Kidney capillary endothelial cell (primary cell): ENCODE measurements at regions not wholly inside any gene's neighbourhood (a gene's known extent, or its start where the extent isn't known, plus 50 kb on each side); places are given as distances from the start of the nearest gene placed in this dataset.
A peak's percentile ranks its signal among the peaks of the same experiment; 100 is the strongest.
"Not testable (repeated sequence)": the region's sequence is repeated elsewhere in the genome, so short reads cannot be mapped to it uniquely, and the experiment has no call there.

Experiments
- DNase-seq: peaks from one replicate; pipeline ENCODE4 v3.0.0-alpha.2; 2018; ENCODE audit warnings: low spot score

DNA sequence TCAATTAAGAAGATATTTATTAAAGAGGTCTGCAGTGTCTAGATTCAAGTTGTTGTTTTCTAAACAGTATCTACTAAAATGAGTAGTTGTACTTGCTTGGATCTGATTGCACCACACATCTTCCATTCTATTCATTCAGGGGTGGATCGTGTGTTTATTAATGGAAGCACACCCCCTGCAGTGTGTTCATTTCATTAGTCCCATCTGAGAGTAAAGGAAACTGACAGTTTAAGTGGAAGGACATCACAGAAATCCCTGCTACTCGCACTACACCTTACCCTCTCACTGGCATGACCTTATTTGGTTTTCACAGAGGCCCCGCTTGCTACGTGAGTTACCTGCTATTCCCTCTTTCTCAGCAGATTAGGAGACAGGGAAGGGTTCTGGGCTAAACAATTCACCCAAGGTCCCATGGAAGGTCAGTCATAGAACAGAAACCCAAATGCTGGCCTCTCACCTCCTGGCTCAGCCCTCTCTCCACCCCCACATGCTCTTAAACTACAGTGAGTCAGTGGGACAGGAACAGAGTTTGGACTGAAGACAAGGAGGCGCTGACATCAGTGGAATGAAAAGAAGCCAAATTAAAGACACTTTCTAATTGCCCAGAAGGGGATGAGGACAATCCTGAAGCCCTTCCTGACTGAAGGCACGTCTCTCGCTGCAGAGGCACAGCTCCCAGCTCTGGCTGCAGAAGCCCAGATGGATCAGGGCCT is 369.2 kb upstream of the NRP1 start:
- no peak for DNase-seq

DNA sequence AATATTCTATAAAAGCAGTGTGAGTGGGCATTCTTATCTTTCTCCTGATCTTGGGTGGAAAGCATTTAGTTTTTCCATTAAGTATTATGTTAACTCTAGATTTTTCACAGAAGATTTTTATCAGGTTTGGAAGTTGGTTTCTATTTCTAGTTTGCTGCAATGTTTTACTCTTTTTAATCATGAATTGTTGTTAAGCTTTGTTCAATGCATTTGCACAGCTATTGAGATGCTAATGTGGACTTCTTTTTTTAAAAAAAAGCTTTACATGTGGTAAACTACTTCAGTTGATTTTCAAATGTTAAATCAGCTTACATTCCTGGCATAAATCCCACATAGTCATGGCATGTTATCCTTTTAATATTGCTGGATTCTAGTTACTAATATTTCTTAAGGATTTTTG is 363.6 kb upstream of the NRP1 start:
- no peak for DNase-seq

DNA sequence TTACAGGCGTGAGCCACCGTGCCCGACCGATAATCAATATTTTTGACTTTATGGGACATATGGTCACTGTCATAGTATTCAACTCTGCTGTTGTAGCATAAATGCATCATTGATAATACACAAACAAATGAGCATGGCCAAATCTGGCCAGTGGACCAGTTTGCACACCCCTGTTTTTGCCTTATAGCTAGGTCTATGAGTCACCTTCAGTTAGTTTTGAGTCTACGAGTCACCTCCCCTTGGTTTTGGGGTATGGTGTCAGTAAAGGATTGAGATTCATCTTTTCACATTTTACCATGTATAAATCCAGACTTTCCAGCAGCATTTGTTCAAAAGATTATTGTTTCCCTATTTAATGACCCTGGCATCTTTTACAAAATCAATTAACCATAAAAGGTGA is 362.5 kb upstream of the NRP1 start:
- no peak for DNase-seq

DNA sequence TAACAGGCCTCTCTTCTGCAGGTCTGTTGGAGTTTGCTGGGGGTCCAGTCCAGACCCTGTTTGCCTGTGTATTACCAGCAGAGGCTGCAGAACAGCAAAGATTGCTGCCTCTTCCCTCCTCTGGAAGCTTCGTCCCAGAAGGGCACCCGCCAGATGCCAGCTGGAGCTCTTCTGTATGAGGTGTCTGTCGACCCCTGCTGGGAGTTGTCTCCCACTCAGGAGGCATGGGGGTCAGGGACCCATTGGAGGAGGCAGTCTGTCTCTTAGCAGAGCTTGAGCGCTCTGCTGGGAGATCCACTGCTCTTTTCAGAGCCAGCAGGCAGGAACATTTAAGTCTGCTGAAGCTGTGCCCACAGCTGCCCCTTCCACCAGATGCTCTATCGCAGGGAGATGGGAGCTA is 361.1 kb upstream of the NRP1 start:
- DNase-seq = no peak

DNA sequence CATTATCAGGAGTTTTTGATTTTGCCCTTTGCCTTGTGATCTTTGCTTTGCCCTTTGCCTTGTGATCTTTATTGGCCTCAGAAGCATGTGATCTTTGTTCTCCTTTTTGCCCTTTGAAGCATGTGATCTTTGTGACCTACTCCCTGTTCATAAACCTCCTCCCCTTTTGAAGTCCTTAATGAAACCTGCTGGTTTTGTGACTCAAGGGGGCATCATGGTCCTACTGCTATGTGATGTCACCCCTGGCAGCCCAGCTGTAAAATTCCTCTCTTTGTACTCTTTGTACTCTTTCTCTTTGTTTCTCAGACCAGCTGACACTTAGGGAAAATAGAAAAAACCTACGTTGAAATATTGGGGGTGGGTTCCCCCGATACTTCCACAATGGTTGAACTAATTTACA is 356.1 kb upstream of the NRP1 start:
- DNase-seq = not testable (repeated sequence)

DNA sequence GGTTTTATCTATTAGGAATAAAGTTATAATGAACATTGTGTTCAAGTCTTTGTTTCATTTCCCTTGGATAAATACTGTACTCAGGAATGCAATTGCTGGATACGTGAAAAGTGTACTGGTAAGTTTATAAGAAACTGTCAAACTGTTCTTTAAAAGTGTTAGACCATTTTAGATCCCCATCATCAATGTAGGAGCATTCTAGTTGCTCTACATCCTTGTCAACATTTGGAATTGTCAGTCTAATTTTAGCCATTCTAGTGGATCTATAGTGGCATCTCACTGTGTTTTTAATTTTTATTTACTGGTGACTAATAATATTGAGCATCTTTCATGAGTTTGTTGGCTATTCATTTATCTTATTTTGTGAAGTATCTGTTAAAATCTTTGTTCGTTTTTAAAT is 354.0 kb upstream of the NRP1 start:
- no peak for DNase-seq

DNA sequence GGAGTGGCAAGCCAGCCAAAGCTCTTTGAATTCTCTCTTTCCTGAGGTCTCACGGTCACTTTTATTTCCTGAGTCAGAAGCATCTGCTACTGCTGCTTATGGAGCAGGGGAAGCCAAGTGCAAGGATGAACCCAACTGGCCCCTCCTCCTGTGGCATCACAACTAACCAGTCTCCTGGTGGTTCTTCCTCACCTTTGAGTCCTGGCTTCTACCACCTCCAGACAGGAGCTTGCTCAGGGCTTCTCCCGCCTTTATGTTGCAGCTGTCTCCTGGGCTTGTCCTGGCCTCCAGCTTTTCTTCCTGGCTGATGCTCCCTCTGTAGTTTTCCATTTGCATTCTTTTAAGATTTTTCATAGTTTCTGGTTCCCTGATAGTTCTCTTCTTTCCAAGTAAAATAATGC is 349.7 kb upstream of the NRP1 start:
- DNase-seq = no peak

DNA sequence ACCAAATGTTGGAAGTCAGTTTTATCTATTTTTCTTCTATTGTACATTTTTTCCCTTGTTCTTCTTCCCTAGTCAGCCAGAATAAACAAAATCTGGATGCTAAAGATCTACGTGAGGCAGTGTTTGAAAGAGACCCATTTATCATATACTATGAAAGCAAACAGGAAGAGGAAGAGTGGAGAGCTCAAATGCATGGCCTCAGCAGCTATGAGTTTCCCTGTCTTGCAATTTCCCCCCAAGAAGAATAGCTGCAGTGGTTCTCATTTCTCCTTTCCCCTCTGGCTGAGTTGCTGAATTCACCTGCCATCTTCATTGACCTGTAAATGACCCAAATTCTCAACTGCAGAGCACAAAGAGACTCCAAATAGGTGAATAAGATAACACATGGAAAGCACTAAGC is 347.1 kb upstream of the NRP1 start:
- no peak for DNase-seq

DNA sequence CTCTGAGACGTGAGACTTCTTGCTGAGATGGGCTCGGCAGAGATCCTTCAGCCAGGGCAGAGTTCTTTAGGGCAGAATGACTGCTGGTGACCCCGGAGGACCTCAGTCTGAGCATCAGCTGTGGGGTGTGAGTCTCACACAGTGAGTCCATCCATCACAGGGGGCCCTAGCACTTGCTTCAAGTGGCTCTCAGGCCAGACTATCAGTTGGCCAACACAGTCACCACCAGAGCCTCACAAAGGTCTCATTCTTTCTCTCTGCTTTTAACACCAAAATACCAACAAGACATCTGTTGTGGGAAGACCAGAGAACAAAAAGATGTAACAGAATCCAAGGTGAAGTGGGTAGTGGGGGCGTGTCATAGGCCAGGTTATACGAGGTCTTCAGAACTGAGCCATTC is 345.6 kb upstream of the NRP1 start:
- DNase-seq = no peak

DNA sequence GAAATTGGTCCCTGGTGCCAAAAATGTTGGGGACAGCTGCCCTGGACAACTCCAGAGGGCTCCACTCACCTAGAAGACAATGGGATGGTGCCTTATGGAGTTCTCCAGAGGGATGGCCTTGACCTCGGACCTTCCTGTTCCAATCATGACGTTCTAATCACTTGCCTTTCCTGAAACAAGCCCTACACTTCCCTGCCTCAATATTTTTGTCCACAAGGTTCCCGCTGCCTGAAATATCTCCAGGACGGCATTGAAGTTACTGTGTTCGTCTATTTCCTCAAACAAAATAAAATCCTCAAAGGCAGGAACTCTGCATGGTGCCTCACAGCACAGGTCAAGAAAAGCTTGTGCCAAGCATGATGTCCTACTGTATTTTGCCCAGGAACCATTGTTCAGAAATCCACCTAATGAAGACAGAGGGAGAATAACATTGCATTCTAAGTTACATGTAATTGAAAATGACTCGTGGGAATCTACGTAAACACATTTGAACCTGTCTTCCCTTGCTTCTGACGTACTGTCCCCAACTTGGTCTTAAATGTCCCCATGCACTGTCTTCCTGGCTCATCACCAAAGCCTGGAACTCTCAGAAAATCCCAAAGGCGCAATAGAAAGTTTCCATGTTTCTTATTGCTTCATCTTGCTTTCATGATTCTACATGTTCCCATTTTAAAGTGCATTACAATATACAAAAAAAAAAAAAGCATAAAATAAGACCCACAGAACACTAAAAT is 342.3 kb upstream of the NRP1 start:
- no peak for DNase-seq

DNA sequence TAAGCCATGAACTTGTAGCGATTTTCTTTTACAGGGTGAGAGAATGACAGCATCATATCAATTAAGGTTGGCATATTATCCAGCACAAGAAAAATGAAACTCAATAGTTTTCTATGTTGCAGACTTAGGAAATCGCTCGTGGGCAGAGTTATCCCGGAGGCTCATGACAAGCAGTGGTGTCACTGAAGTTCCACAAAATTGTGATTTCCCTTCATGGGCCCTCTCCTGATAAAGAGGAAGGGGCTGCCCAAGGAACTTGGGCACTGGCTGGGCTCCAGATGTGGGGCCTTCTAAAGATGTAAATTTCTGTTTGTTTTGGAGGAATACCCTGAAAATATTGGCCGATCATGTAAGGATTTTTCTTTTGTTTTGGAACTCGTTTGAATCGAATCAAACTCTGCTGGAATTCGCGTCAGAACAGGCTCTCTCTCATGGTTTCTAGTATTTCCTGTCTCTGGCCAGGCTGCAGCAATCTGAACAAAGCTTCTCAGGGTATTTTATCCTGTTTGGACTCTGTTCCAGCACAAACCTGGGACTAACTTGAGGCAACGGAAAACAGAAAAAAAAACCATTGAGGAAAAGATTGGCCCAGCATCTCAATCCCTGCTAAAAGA is 340.6 kb upstream of the NRP1 start:
- no peak for DNase-seq

DNA sequence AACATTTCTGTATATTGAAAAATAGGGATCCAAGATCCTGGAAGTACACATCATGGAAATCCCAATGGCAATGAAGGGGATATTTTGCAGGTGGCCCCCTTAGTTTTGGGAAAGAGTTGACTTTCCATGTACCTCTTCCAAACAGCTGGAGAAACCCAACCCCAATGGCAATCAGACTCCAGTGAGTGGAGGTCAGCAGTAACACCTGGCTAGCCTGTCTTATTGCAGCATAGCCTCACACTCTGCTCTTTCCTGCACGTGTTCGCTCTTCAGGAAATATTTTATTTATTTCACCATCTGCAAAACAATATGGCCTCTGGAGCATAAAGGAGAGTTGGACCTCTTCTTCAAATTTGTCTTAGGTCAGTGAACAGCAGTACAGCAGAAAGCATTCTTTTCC is 340.0 kb upstream of the NRP1 start:
- DNase-seq = no peak

DNA sequence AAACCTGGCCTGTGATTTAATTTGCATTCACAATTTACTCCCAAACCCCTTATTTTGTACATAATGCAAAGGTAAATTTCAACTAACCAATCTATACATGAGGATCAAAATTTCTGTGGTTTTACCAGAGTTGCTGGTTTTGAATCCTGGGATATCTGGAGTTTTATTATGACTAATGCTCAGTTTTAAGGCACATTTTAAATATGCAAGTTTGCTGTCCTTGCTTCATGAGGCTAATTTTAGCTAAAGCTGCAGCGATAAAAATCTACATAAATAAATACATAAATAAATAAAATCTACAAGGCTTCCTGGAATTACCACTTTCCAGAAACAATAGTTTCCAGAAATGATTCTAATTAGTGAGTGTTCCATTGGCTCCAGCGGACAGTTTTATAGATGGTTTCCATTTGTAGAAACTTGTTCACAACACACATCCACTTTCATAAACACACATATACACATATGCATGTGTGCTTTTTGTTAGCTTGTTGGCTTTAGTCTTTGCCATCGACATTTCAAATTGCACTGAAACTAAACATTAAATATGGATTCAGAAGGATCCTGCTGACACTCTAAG is 339.5 kb upstream of the NRP1 start:
- DNase-seq = no peak

DNA sequence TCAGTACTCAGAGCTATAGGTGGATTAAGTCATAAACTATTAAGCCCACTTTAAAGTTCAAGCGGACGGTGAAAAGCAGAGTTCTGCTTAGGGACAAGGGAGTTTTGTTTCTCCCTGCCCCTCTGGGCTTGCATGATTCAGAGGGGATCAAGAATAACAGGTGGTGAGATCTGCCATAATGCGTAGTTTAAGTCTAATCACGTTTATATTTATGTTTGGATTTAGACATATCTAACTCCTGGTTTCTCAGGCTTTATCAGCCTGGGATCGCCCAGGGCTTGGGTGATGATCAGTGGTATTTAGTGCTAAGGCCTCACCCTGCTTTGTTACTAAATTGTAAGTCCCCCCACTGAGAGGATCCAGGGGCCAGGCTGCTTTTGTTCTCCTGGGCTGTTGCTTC is 335.4 kb upstream of the NRP1 start:
- no peak for DNase-seq

DNA sequence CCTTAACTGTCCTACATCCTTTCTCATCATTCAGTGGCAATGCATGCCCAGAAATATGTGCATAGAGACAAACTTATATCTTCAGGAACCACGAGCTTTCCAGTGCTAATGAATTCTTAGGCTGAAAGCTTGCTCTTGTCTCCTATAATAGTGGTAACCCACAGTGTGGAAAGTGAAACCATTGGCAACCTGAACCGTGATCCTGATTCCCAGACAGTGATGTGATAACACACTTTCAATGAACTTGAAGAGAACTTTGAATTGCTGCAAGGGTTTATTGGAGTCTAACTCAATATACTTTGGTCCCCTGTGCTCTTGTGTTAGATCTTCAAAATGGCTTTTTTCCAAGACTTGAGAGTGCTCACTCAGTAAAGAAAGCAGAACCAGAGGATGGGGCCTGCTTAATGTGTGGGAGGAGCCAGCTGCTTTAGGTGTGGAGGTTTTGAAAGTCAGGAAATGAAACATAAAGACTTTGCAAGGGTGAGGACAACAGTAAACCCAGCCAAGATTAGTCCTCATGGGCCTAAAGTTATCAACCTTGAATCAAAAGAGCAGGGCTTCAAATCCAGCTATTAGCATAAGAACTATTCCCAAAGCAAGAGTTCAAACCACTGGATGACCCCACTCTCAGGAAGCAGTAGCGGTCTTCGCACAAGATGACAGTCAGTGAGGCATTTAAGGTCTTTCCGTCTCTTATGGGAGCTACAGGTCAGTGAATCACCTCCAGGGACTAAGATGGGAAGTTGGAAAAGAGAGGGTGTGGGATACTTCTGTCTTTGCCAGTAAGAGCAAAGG is 332.4 kb upstream of the NRP1 start:
- no peak for DNase-seq

DNA sequence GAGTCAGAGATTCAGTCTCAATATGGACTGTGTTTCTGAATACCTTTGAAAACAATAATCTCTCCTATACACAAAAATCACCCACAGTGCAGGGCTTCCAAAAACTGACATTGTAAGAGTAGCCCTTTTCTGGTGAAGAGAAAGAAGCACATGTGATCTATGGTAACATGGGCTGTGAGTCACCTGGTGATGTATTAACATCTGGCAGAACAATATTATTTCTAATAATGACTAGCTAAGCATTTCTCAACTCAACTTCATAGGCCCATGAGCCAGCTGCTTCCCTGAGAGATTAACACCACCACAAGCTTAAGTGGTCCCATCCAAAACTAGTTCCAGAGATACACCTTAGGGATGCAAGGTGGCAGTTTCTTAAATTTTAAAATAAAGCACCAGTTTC is 331.0 kb upstream of the NRP1 start:
- DNase-seq = no peak

DNA sequence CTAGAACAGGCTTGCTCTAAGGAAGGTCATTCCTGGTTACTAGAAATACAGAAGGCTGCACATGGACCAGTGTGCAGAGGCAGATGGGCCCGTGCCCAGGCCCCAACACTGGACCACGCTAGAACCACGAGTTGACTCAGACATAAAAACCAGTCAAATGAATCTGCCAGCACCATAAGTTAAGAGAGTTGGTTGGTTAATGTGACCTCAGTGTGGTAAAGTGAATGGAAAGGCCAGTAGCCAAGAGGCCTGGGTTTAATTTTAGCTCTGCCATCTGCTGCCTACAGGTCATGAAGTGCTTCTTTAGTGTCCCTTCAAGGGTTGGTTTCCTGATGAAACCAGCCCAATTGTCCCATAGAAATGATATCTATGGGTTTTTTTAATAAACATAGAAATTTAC is 329.6 kb upstream of the NRP1 start:
- no peak for DNase-seq

DNA sequence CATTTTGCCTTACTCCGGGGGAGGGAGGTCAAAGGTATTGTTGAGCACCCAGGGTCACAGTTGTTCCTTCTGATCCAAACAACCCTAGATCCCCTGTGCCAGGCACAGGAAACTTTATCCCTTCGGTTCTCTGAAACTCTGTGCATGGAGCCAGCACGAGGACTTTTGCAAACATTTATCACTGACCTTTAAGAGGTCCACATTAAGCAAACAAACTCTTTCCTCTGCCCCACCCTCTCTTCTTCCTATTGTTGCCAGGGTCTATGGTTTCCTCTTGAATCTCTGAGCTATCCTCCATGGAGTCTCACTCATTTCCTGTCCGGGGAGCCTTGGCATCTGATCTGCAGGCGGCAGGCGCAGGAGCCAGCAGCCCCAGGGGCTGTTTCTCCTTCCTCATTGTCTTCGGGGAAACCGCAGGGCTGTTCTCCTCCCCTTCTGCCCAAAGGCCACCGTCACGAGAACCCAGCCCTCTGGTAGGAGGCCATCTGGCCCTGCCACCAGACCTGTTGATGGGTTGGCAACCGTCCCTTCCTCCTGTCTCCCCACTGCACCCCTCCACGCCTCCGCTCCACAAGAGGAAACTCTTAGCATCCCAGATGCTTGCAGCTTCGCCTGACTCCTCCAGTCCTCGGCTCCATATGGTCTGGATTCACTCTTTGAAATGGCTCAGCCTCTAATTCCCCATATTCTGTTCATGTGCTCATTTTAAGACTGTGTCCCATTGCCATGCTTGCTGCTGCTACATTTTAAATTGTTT is 327.3 kb upstream of the NRP1 start:
- peak; percentile 81 for DNase-seq

DNA sequence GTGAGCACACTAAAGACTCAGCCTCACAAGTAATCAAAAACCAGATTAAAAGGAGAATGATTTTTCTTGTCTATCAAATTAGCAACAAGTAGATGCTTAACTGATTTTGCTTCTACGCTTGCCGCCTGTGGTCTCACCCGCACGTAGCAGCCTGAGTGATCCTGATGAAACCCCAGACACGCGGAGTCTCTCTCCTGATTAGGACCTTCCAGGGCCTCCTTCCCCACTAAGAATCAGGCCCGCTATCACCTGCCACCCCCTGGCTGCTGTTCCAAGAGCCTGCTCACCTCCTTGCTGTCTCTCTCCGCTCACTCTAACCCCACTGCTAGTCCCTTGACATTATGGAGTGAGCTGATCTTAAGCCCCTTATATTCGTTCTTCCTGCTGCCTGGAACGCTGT is 325.9 kb upstream of the NRP1 start:
- DNase-seq = no peak

DNA sequence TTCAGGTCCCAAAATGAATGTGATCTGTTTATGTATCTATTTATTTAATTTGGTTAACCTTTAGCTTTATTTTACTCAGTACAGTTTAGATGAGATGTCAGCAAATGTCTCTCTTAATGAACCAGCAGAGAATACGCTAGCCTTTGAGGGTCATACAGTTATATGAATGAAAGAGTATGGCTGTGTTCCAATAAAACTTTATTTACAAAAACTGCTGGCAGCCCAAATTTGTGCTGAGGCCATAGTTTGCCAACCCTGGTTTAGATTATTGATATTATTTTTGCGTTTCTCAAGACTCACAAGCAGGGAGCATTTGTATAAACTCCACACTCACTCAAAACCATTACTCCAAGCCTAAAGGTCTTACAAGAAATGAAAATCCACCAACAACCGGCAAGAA is 323.4 kb upstream of the NRP1 start:
- DNase-seq = no peak

DNA sequence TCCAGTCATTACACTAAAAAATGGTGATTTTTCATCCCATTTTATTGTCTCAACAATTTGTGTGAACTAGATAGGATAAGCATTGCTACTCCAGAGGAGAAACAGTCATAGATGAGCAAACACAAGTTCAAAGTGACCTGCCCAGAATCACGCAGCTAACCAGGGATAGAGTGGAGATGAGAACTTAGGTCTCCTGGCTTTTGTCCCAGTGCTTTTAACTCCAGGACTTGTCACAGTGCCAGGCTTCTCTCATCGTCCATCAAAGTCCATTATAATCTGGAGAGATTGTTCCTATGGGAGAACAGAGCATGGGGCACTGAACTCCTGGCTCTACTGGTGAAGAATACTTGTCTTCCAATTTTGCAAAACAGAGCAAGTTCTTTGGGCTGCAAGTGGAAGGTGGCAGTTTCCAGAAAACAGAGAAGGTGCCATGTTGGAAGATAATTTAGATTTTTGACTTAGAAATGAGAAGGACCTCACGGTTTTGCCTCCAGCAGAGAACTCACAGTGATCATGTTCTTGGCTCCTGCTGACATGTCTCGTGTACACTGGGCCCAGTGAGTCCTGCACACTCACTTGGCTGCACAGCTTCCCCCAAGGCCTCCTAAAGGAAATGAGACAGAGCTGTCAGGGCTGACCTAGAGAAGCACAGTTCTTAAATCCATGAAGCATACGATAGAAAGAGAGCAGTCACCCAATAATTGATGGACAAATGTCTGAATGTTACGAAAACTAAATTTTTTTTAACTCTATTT is 322.9 kb upstream of the NRP1 start:
- peak; percentile 52 for DNase-seq
